Activated T-cell treated with anti-CD3 and anti-CD28 coated beads for 1 hour (primary cell): ENCODE measurements at regions not wholly inside any gene's neighbourhood (a gene's known extent, or its start where the extent isn't known, plus 50 kb on each side); places are given as distances from the start of the nearest gene placed in this dataset.
A peak's percentile ranks its signal among the peaks of the same experiment; 100 is the strongest.
"Not testable (repeated sequence)": the region's sequence is repeated elsewhere in the genome, so short reads cannot be mapped to it uniquely, and the experiment has no call there.

ENCODE experiments used
- DNase-seq: peaks from one replicate; pipeline ENCODE4 v3.0.0-alpha.2; 2020; ENCODE audit warnings: low read depth

- DNase-seq: no peak
Measured at GRCh38 chr5:128667751-128668150, 129.7 kb upstream of the FBN2 start.

- no peak for DNase-seq
Measured at GRCh38 chr5:128668921-128669320, 130.9 kb upstream of the FBN2 start.

- no peak for DNase-seq
Measured at GRCh38 chr5:128669803-128670202, 131.8 kb upstream of the FBN2 start.

GRCh38 chr5:128671943-128672342 lies 133.9 kb upstream of the FBN2 start:
- no peak for DNase-seq

GRCh38 chr5:128673000-128673399 lies 135.0 kb upstream of the FBN2 start:
- no peak for DNase-seq

- DNase-seq: no peak
Measured at GRCh38 chr5:128673411-128673957, 135.4 kb upstream of the FBN2 start.

- DNase-seq: no peak
Measured at GRCh38 chr5:128673970-128674369, 135.9 kb upstream of the FBN2 start.

- DNase-seq: peak; percentile 11
Measured at GRCh38 chr5:128674837-128675446, 136.9 kb upstream of the FBN2 start.

DNA sequence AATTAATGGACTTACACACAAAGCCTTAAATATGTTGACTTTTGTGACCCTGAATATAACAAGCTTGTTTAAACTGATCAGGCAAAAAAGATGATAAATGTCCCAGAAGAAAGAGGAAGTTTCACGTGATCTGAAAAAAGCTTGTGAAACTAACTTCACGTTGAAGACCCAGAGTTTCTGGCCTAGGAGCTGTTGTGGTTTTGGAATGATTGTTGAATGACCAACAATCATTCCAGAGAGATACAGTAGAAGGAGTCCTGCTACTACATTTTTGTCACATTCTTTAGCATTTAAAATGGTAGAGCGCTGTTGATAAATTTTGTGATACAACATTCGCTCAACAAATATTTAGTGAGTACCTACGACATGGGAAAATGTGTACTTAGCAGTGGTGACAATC lies 143.1 kb upstream of the FBN2 start:
- no peak for DNase-seq

DNA sequence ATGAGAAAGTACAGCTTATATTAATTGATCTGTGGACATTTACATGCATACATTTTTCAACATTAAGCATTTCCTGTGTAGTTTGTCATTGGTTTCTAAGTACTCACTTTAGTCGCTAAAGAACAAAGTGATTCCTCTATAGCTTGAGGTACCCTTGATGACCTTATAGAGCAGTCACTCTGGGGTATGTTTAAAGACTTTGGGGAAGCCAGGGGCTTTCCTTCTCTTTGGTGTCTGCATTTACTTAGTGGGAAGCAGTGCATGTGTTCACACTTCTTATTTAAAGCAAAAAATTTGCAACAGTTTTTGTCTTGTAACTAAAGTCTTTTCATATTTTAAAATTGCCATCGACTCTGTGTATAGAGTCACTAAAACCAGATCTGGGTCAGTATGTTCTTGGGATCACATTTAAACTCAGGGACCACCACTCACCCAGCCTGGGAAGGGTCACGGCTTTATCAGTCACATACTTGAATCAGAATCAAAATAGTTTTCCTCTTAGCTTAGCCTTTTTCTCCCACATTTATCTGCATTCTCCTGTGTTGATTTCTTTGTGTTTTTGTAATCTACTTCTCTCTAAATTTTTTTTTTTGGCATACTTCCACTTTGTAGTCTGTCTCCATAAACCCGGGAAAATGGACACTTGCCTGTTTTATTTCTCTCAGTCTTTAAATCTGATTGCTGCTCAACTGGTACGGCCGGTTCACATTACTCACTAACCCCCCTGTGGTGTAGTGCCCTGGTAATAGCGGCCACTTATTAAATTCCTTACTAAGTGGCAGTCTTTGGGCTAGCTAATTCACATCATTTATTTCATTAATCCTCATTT lies 143.9 kb upstream of the FBN2 start:
- DNase-seq: no peak

- DNase-seq: no peak
Measured at GRCh38 chr5:128682669-128683068, 144.6 kb upstream of the FBN2 start.

GRCh38 chr5:128684961-128685360 lies 146.9 kb upstream of the FBN2 start:
- no peak for DNase-seq

- DNase-seq: no peak
Measured at GRCh38 chr5:128687930-128688329, 149.9 kb upstream of the FBN2 start.

DNA sequence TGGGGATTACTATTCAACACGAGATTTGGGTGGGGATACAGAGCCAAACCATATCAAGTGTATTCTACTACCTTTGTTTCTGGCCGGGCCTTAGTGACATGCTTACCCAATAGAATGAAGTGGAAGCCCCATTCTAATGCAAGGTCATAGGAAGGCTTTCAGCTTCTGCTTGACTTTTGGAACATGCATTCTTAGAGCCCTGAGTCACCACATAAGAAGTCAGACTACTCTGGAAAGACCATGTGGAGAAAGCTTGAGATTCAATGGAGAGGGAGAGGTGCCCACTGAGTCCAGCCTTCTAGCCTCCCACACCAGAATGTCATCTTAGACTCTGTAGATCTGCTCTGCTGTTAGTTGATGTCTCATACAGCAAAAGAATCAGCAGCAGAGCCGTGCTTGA lies 155.7 kb upstream of the FBN2 start:
- no peak for DNase-seq

DNA sequence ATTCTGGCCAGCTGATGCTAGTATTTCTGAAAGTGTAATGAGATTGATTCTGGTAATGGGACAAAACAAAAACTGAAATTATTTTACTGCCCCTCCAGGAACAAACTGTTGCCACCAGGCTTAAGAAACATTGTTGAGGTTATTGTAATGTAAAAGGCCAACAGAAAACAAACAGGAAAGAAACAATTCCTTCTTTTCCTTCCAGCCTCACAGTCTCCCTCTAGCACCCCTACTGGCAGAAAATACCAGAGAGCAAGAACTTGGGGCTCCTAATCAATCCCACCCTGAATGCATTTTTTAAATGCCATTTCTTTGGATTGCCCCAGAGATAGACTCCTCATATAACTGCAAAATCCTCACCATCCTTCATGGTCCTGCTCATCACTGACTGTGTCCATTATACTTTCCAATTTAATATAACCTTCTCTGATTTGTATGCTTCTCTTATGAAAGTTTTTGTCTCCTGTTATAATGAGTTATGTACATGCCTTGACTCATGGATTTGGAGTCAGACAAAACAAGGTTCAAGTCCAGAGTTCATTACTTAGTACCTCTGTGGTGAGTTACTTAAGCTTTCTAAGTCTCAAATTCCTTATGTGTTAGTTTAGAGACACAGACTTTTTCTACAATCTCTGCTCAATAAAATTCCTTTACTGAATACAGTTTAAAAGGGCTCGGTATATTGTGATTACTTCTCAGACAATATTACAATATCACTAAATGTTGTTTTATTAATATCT lies 157.9 kb upstream of the FBN2 start:
- no peak for DNase-seq

- DNase-seq: no peak
Measured at GRCh38 chr5:128701301-128701700, 163.3 kb upstream of the FBN2 start.

- no peak for DNase-seq
Measured at GRCh38 chr5:128703322-128703721, 165.3 kb upstream of the FBN2 start.

GRCh38 chr5:128706269-128706668 lies 168.2 kb upstream of the FBN2 start:
- DNase-seq: no peak

DNA sequence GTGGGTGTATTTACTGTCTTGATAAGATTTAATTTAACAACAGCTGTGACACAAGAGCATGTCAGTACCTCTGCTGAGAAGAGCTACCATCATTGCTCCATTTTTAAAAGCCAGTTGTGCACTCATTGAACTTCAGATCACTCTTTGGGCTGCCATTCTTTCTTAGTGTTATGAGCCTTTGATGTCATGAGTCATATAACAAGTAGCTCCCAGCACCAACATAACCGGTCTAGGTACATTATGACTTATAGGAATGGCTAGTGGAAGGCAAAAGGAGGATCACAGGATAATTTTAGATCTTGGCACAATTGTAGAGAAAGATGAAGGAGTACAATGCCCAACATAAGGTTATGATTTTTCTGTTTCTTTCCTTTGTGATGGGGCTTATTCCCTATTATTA lies 170.8 kb upstream of the FBN2 start:
- no peak for DNase-seq

DNA sequence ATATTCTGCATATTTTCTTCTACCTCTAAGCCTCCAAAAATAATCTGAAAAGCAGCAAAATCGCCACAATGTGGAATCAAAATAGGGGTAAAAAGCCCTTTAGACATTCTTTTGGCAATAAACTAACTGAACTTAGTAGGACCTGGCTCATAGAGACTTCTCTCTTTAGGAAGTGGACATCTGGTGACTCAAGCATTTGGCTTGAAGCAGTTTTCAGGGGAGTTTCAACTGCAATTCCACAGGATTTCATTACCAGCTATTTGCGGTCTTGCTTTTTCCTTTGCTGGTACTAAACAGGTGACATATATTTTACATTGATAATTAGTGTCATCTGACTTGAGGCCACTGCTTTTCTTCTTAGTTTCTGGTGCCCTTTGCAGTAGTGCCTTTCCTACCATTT lies 173.2 kb upstream of the FBN2 start:
- no peak for DNase-seq

GRCh38 chr5:128714551-128714950 lies 176.5 kb upstream of the FBN2 start:
- no peak for DNase-seq

GRCh38 chr5:128722551-128722950 lies 184.5 kb upstream of the FBN2 start:
- DNase-seq: no peak

GRCh38 chr5:128730021-128730420 lies 192.0 kb upstream of the FBN2 start:
- not testable (repeated sequence) for DNase-seq
